Neutrophil (primary cell): ENCODE measurements at regions not wholly inside any gene's neighbourhood (a gene's known extent, or its start where the extent isn't known, plus 50 kb on each side); places are given as distances from the start of the nearest gene placed in this dataset.

ENCODE experiments used
- H3K27ac ChIP-seq: fragments of 200-600 bp; sonication (generic); 2 replicates; pipeline ENCODE4 v1.5.1; 2016; ENCODE audit warnings: mild to moderate bottlenecking, moderate library complexity
- H3K27me3 ChIP-seq: fragments of 200-600 bp; sonication (generic); 2 replicates; pipeline ENCODE4 v1.6.0; 2016; ENCODE audit warnings: mild to moderate bottlenecking
- H3K36me3 ChIP-seq: fragments of 200-600 bp; sonication (generic); 2 replicates; pipeline ENCODE4 v1.5.1; 2017
- H3K4me1 ChIP-seq, 2 experiments: fragments of 200-600 bp in 1 of 2; sonication (generic) in 1 of 2; 1 replicate in 1 of 2; 2 replicates in 1 of 2; pipeline versions ENCODE4 v1.5.1 to v1.6.1; 2013 to 2016; ENCODE audit warnings: low read depth in 1 of 2, low read length in 1 of 2, mild to moderate bottlenecking in 1 of 2, moderate library complexity in 1 of 2; ENCODE audit not compliant: control insufficient read depth in 1 of 2, insufficient read depth in 1 of 2
- H3K4me3 ChIP-seq, 2 experiments: fragments of 200-600 bp in 1 of 2; sonication (generic) in 1 of 2; 1 replicate in 1 of 2; 2 replicates in 1 of 2; pipeline ENCODE4 v1.5.1; 2013 to 2016; ENCODE audit warnings: low read depth in 1 of 2, low read length in 1 of 2, mild to moderate bottlenecking in 1 of 2, moderate library complexity in 1 of 2
- H3K9me3 ChIP-seq: fragments of 200-600 bp; sonication (generic); 2 replicates; pipeline ENCODE4 v1.5.1; 2016
- TF ChIP-seq, protein P1 (sequence below): fragments of 200-600 bp; sonication (generic); IDR thresholded peaks from 2 replicates; pipeline ENCODE4 v1.5.1; 2016; ENCODE audit warnings: antibody characterized with exemption

DNA sequence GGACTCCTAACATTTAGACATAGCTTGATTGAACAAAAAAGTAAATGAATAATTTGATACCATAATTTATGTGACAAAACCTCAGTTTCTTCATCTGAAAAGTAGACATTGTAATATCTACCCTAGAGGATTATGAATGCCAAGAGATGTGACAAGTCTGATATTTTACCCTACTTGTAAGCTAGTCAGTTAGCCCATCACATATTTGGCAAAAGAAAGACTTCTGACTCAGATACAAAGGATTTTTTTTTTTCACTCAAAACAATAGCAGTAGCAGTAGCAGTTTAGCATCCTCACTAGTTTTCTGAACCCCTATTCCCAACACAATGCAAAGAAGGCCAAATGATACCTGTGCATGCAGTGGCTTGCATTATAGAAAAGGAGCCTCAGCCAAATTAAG, 377.3 kb upstream of the E2F7 start:
- Histone ChIP-seq H3K4me3 (no peak overlapping the region), H3K27ac (no peak overlapping the region), H3K4me1 (no peaks in the 10 kb centered on the region), H3K27me3 (no peaks in the 10 kb centered on the region), H3K36me3 (no peaks in the 10 kb centered on the region), H3K9me3 (no peaks in the 10 kb centered on the region)
- TF ChIP-seq, protein P1, sequence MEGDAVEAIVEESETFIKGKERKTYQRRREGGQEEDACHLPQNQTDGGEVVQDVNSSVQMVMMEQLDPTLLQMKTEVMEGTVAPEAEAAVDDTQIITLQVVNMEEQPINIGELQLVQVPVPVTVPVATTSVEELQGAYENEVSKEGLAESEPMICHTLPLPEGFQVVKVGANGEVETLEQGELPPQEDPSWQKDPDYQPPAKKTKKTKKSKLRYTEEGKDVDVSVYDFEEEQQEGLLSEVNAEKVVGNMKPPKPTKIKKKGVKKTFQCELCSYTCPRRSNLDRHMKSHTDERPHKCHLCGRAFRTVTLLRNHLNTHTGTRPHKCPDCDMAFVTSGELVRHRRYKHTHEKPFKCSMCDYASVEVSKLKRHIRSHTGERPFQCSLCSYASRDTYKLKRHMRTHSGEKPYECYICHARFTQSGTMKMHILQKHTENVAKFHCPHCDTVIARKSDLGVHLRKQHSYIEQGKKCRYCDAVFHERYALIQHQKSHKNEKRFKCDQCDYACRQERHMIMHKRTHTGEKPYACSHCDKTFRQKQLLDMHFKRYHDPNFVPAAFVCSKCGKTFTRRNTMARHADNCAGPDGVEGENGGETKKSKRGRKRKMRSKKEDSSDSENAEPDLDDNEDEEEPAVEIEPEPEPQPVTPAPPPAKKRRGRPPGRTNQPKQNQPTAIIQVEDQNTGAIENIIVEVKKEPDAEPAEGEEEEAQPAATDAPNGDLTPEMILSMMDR = no peak

DNA sequence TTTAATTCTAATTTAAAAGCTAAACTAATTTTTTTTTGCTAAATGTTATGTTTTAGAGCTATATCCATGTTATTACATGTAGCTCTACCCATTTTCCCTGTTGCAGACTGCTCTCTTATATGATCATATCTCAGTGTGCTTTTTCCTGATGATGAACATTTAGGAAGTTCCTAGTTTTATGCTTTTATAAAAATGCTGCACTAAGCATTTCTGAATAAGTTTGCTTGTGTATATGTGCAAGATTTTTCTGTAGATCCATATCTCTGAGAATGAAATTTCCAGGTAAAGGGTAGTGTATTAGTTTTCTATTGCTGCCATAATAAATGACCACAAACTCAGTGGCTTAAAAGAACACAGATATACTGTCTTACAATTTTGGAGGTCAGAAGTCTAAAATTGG, 374.4 kb upstream of the E2F7 start:
- H3K36me3 ChIP-seq = no peaks in the 10 kb centered on the region
- H3K27me3 ChIP-seq = no peaks in the 10 kb centered on the region
- H3K27ac ChIP-seq = no peak overlapping the region
- H3K4me1 ChIP-seq = no peaks in the 10 kb centered on the region
- H3K4me3 ChIP-seq = no peak overlapping the region
- TF ChIP-seq, protein P1 = no peak
- no peaks in the 10 kb centered on the region for H3K9me3 ChIP-seq

DNA sequence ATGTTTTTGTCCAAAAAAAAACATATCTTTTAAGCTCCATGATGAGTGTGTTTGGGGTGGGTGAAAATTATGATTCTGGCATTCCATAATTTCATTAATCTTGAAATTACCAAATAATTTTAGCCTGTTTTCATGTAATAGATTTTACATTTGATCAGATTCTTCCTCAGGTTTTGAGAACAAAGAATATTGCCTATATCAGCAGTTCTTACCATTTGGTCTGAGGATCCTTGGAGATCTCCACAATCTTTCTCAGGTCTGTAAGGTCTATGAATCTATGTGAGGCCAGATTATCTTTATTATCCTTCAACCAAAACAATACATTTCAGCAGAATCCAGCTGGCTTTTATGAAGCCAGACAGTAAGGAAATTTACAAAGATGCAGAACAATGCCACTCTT, 373.3 kb upstream of the E2F7 start:
- H3K27me3 ChIP-seq = no peaks in the 10 kb centered on the region
- no peaks in the 10 kb centered on the region for H3K4me1 ChIP-seq
- no peak overlapping the region for H3K4me3 ChIP-seq
- no peak overlapping the region for H3K27ac ChIP-seq
- no peaks in the 10 kb centered on the region for H3K9me3 ChIP-seq
- TF ChIP-seq, protein P1 = no peak
- no peaks in the 10 kb centered on the region for H3K36me3 ChIP-seq

DNA sequence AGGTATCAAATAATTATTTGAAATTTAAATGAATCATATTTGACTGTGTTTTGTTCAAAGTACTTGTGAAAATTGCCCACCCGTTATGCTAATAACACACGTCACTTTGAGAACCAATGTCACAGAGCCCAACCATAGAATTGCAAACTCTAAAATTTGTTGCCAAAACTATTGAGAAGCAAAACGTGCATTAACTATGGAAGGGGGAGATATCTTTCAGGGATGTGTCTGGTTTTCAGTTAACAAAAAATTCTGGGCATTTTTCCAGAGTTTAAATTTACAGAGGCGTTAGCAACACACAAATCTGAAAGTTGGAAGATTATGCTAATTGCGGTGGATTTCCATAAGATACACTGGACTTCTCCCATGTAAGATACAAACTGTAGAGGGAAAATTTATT, 371.8 kb upstream of the E2F7 start:
- H3K27ac ChIP-seq = no peak overlapping the region
- TF ChIP-seq, protein P1 = no peak

DNA sequence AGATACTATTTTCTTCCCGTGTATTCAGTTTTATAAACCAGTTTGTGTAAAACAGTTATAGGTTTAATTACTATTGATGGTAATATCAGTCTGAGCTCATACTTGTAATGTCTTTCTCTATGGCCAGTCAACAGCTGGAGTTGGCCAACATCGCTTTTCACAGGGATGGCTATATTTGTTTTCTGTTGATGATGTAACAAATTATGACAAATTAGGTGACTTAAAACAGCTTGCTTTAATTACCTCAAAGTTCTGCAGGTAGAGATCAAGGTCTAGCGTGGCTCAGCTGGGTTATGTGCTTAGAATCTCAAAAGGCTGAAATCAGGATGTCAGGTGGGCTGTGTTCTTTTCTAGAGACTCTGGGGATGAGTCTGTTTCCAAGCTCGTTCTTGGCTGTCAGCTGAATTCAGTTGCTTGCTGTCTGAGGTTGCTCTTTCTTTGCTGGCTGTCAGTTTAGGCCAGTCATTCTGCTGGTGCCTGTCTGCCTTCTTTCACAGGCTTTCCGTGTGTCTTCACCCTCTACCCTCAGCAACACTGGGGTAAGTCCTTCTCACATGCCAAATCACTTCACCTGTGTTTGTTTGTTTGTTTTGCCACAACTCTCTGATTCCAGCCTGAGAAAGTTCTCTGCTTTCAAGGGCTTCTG, 370.2 kb upstream of the E2F7 start:
- TF ChIP-seq, protein P1 = no peak
- no peaks in the 10 kb centered on the region for H3K4me1 ChIP-seq
- H3K27ac ChIP-seq = no peak overlapping the region
- no peaks in the 10 kb centered on the region for H3K36me3 ChIP-seq
- no peaks in the 10 kb centered on the region for H3K27me3 ChIP-seq
- H3K9me3 ChIP-seq = no peaks in the 10 kb centered on the region
- no peak overlapping the region for H3K4me3 ChIP-seq

More for the DNA sequence above, 371.8 kb upstream of the E2F7 start:
- Histone ChIP-seq H3K36me3 (no peaks in the 10 kb centered on the region), H3K9me3 (no peaks in the 10 kb centered on the region), H3K27me3 (no peaks in the 10 kb centered on the region), H3K4me3 (no peak overlapping the region), H3K4me1 (no peaks in the 10 kb centered on the region)
